ENCODE measurements at regions not wholly inside any gene's neighbourhood (a gene's known extent, or its start where the extent isn't known, plus 50 kb on each side); places are given as distances from the start of the nearest gene placed in this dataset.

- TF ChIP-seq CTCF (IDR thresholded peaks at IDR 0.05), result no peak
- TF ChIP-seq POLR2AphosphoS5 (IDR thresholded peaks at IDR 0.05; ENCODE audit: insufficient read depth in 1 of 2, low read depth in 1 of 2), result no peak
Measured at GRCh38 chr20:53741726-53742028, 148.0 kb upstream of the ZNF217 start.

Data from vagina (tissue), 2 donors.